Ureter (tissue), 1 donor: ENCODE measurements at regions not wholly inside any gene's neighbourhood (a gene's known extent, or its start where the extent isn't known, plus 50 kb on each side); places are given as distances from the start of the nearest gene placed in this dataset.

Experiments
- DNase-seq: peaks from one replicate; pipeline ENCODE4 v3.0.0-alpha.2; 2020; ENCODE audit warnings: low spot score
- donor health status: DM: yes; HTN: yes; CAD: no.

GRCh38 chr11:28739489-28740280 is 631.5 kb downstream of the METTL15 start:
- no peak for DNase-seq

GRCh38 chr11:28738549-28738948 is 630.4 kb downstream of the METTL15 start:
- DNase-seq, result no peak

- no peak for DNase-seq
These were observed 628.1 kb downstream of the METTL15 start for GRCh38 chr11:28736256-28736655.

GRCh38 chr11:28735511-28735910 is 627.3 kb downstream of the METTL15 start:
- no peak for DNase-seq

DNA sequence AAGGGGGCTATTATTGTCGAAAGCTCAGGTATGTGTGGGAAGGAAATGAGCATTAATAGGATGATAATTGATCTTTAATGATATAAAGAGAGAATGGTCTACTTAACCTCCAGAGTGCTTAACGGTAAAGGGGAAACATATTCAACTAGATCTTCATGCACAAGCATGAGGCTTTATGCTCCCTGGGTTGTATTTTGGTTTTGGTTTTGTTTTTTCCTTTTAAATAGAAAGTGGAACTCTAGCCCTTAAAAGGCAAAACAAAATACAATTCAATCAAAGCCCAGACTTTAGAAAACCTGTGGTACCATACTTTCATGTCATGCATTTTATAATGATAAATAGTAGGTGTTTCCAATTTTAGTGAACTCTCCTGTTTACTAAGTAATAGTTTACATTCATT is 622.7 kb downstream of the METTL15 start:
- no peak for DNase-seq

- no peak for DNase-seq
These were observed 622.1 kb downstream of the METTL15 start for GRCh38 chr11:28730336-28730735.

DNA sequence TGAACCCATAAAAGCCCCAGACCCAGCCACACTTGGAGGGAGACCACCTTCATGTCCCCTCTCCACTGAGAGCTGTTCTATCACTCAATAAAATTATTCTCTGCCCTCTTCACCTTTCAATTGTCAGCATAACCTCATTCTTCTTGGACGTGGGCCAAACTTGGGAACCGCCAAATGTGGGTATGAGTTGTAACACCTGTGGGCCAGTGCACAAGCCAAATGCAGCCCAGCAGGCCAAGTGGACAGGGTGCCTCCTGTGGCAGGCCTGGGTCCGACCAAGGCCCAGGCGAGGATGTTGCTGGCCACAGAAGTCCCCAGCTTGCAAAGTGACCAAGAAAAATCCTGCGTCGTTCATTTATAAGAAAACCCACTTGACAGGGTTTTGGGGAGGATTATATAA is 621.2 kb downstream of the METTL15 start:
- no peak for DNase-seq

DNA sequence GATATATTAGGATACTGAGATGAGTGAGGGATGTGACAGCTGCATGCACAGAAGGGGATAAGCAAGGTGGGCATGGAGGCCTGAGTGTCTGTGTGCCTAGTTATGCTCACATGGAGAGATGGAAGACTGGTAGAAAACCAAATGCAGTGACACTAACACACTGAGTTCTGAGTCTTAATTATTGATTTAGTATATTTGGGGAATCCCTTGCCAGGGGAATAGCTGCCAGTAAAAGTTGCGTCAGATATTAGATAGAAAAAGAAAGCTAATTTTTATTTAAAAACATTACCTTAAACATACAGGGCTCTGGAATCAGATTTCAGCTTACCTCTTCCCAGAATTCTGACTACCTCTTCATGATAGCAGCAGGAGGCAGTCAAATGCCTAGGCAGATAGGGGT is 620.5 kb downstream of the METTL15 start:
- DNase-seq, result no peak

DNA sequence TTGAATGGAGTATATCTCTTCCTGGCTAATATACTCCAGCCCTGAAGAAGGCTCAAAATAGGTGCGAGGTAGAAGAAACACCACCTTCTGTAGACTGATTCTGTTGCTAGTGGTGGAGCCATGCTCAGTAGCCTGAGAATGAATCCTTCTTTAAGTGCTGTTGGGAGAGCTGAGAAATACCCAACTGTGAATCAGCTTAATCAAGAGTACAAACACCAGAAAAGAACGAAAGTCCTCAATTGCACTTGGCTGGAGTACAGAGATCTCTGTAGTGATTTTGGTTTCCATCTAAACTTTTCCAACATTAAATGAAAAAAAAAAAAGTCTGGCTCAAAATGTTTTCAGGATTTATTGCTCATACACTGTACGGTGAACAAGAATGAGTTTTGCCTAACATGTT is 619.1 kb downstream of the METTL15 start:
- DNase-seq, result no peak

DNA sequence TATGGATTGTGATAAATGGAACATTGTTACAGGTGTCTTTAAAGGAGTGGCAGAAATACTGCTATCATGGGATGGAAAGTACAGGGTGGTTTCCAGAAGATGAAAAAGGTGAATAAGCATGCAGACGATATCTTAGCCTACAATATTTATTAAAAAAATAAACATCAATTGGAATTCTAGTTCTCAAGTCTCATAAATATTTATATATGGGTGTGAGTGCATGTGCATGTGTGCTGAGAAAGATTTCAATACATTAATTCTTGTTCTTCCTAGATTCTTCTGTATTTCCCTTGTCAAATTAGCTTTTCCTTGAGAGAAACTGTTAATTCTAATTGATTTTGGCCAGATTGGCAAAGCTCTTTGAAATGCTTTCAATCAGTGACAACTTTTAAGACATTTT is 618.2 kb downstream of the METTL15 start:
- DNase-seq, result no peak

- no peak for DNase-seq
These were observed 607.5 kb downstream of the METTL15 start for GRCh38 chr11:28715726-28716125.

- no peak for DNase-seq
These were observed 605.7 kb downstream of the METTL15 start for GRCh38 chr11:28713850-28714249.

GRCh38 chr11:28708075-28708474 is 599.9 kb downstream of the METTL15 start:
- DNase-seq, result no peak

GRCh38 chr11:28704801-28705200 is 596.6 kb downstream of the METTL15 start:
- DNase-seq, result no peak

DNA sequence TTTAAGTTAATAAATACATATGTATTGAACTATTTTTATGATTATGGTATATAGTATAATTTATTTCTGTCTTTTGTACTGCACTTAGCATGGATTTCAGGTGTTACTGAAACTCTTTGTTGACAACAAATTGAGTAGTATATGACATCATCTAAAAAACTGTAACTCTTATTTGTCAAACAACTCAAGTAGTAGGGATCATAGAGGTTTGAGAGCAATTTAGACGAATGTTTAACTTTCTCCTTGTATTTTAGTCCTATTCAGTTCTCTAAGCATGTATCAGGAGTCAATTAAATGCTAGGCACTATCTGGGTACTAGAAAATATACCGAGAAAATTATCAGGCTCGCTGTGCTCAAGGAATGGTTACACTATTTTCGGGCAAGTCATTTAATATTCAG is 595.2 kb downstream of the METTL15 start:
- no peak for DNase-seq

GRCh38 chr11:28702871-28703270 is 594.7 kb downstream of the METTL15 start:
- no peak for DNase-seq

DNA sequence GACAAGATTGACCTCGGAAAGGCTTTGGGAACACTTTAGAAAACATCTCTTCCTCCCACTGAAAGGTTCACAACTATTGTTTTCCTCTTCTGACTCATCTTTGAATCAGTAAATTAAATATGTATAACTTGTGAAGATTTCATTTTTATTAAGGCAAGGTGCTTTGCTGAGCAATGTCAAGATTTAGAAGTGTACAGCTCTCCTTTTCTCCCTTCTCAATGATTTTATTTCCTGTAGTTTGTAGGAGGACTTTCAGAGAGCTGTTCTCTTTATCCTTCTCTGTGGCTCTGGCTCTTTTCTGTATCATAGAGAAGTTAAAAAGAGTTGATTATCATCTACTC is 594.2 kb downstream of the METTL15 start:
- no peak for DNase-seq

DNA sequence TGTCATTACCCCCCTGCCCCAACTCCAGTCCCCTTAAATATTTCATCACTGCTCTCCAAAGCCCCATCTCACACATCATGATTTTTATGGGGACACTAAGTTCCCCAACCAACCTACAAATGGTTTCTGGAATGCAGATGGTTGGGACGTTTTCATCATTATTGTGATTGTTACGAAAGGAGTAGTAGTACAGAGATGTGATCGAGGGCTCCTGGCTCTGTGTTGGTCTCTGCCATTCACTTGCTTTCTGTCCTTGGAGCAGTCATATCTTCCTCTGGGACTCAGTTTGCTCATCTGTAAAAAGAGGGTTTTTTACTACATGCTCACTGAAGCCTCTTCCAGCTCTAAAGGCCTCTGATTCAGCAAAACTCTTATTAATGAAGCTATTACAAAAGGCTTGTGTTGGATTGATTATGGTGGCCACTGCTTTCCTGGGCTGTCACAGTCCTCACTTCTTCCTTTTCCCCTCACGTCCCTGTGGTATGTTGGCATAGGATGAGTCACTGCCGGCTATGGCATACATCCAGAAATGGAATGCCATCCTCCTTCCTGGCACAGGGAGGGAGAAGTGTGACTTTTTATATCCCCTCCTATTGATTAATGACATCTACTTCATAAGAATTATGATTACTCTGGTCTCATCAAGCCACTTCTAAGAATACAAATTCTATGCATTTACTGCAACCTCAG is 593.7 kb downstream of the METTL15 start:
- no peak for DNase-seq

- DNase-seq, result no peak
These were observed 591.5 kb downstream of the METTL15 start for GRCh38 chr11:28699701-28700100.

DNA sequence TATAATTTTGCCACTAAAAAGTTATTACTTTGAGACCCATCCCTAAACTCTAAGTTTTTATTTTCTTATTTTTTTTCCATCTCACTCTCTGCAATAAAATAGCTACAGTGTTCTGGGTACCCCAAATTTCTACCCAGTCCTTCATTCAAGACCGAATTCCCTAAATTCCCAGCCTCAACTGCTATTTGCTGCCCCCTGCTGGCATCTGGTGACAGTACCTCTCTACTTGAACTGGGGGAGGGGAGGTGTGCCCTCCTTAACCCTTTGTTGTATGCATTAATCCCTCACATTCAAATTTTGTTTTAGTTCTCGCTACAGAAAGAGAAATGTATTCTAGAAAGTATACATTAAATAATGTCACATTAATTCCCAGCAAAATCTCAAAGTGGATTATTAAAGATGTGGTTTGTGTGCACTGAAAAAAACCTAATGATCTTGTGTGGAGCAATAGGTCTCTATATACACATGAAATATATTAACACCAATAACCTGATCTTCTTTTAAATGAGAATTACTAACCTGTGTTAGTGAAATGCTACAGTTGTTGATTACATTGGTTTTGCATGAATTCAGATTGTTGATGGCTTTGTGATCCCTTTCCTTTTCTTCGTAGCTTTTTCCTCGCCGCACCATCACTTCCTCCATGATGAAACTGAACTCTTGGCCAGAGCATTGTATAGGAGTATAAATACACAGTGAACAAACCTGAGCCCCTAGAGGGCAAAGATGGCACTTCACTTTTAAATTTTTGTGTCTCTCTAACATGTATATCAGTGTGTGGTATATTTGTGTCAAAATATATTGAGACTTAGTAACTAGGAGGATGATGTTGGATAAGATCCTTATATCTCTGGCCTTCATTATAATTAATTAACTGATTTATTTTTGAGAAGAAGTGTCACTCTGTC is 590.0 kb downstream of the METTL15 start:
- DNase-seq, result peak; percentile 47

DNA sequence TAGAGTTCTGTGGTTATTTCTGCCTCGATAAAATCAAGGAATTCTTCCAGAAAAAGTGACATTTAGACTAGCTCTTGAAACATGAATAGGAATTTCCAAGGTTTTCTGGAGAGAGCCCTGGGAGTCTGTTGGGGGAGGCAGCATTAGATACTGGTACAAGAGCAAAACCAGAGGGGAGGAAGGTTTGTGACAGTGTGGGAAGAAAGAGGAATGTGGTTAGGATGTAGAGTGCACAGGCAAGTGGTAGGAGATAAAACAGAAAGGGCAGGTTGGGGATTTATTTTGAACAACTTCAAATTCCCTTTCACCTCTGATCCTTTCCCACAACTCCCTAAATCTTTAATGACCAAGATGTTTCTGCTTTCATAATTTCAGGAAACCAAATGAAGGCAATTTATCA is 588.4 kb downstream of the METTL15 start:
- DNase-seq, result no peak

GRCh38 chr11:28690746-28691145 is 582.6 kb downstream of the METTL15 start:
- DNase-seq, result no peak
